Stimulated activated CD4-positive, alpha-beta T cell treated with anti-CD3 and anti-CD28 coated beads, Interleukin-2, amount 100 ng/mL, for 24 hours (primary cell): ENCODE measurements at regions not wholly inside any gene's neighbourhood (a gene's known extent, or its start where the extent isn't known, plus 50 kb on each side); places are given as distances from the start of the nearest gene placed in this dataset.

Experiments used
- DNase-seq, 2 donors: peaks; one replicate each; pipeline ENCODE4 v3.0.0-alpha.2; 2020

- DNase-seq, result no peak
These were observed 322.8 kb downstream of the UACA start for GRCh38 chr15:70440416-70441138.

DNA sequence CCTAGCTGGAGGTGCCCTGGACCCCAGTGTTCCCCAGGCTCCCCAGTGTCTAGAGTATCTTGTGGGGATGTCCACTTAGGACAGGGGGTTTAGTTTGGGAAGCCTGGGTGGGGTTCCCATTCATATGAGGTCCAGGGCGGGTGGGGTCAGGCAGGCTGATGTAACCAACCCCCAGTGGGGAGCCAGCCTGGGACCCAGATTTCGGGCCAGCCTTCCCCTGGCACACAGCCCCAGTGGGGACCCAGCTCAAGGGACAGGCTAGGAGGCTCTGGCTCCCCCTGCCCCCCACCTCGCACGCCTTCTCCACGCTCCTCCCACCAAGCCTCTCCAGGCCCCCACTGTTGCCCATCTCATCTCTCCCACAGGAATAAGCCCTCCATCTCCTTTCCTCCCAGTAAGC is 323.5 kb downstream of the UACA start:
- DNase-seq, result no peak

GRCh38 chr15:70439304-70439877 is 324.0 kb downstream of the UACA start:
- DNase-seq, result no peak

DNA sequence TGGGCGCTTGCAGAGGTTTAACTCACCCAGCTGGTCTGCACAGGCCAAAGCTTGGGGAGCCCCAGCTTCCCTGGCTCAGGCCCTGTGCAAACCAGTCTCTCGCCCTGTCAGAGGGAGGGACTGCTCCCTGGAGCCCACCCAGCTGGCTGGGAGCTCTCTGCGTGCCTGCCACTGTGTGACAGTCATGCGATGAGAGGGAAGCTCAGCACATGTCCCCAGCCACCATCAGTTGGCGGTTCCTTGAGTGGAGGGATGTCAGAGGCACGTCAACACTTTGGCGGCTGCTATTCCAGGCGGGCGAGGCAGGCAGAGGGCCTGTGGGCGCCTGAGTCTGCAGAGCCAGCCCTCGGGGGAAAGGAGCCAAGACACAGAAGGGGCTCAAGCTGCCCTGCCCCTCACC is 324.6 kb downstream of the UACA start:
- DNase-seq, result no peak

- DNase-seq, result no peak
These were observed 325.4 kb downstream of the UACA start for GRCh38 chr15:70437882-70438451.

GRCh38 chr15:70437089-70437488 is 326.3 kb downstream of the UACA start:
- DNase-seq, result no peak

DNA sequence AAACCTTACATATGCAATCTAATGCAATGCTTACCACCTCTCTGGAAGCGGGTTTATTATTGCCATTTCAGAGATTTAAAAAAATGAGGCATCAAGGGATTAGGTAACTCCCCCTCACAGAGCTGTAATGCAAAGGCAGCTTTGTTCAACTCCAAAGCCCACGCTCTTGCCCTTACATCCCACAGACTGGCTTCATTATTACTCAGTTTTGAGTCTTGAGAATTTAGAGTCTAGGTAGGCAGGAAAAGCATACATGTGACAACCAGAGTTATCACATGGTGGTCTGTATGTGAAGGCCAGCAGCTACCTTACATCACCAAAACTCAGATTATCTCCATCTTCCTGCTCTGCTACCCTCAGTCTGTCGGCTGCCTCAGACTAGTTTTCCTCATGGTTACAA is 326.9 kb downstream of the UACA start:
- no peak for DNase-seq

- no peak for DNase-seq
These were observed 327.5 kb downstream of the UACA start for GRCh38 chr15:70435872-70436271.

DNA sequence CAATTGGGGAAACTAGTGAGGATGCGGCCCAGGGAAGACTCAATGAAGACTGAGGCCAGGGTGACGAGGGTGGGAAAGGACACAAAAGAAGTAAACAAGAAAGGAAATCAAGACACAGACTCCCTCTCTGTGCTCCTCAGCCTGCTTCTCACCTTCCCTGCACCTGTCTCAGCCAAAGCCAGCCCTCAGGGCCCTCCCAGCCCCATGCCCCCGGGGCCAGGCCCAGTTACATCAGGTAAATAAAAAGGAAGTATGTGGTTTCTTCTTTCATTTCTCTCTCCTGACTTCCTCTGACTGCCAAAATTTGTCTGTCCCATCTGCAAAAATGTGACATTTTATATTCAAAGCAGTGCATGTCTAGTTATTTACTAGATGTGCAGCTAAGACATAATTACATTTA is 328.0 kb downstream of the UACA start:
- no peak for DNase-seq

DNA sequence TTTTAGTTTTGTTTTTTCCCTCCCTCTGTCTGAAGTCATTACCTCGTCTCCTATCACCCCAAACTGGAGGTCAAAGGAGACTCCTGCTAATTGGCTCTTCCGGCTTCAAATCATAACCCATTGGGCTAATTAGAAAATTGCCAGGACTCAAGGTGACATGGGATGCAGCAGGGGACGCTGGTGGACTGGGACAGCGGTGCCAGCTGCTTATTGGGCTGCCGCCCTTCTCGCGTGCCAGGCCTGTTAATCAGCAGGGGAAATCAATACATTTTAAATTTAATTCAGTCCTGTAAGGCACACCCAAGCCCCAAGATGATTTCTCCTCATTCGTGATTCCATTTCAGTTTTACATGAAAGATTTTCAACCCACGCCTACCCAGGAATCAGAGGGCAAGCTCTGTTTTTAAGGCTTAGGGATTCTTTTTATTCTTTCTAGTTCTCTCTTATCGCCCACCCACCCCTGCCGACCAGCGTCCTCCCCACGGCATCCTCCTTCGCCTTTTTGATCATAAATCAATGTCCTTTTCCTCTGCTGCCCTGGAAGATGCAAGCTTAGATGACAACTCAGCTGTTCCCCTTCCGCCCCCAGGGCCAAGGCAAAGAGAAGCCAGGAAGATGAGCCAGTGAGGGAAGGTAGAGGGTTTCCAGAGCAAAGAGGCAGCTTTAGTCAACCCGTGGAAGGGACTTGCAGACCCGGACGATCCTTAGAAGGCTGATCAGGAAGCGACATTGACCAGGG is 329.6 kb downstream of the UACA start:
- DNase-seq, result no peak

DNA sequence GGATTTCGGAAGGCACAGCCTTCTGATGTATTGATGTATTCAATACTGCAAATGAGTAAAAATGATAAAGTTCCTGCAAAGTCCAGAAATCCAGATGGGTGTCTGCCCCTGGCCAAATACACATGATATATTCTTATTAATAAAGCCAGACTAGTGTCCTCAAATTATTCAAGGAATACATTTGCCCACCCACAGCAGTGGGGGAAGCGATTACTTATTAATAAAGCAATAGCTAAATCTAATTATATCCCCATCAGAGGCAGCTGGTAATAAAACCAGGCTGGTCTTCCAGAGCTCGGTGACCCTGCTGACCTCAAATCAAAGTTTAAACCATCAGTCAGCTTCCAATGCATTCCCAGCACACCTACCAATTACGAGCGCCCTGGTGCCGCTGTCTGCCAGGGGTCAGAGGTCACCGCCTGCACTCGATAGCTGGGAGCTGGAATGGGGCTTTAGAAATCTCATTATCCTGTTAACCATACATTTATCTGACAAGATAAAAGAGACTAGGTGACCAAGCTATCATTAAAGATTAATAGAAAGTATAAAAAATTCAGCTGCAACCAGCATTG is 330.3 kb downstream of the UACA start:
- DNase-seq, result no peak

- DNase-seq, result no peak
These were observed 331.5 kb downstream of the UACA start for GRCh38 chr15:70431854-70432253.

- DNase-seq, result no peak
These were observed 332.4 kb upstream of the TLE3 start for GRCh38 chr15:70430069-70430468.

DNA sequence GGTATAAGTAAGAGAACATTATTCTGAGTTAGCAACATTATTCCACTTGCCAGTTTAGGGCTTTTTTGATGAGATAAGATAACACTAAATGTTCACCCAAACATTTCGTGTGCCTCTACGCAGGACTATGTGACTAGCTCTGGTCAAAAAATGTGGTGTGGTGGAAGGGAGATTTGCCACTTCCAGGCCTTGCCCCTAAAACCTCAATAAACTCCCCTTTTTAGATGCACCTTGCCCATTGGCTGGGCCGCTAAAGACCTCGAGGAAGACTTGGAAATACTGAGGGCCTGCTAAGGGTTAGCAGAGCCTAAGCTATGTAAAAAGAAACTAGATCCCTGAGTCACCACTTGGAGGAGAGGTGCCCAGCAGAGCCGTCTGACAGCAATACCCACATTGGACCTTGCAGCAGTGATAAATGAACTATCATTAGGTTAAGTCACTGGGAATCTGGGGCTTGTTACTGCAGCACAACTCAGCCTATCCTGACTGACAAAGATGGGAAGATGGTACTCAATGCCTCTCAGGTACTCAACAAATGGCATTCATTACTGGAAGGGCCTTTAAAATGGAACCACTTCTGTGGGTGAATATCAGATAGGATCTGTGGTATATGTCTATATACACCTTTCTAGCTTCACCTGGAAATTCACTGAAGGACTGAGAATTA is 331.5 kb upstream of the TLE3 start:
- no peak for DNase-seq

DNA sequence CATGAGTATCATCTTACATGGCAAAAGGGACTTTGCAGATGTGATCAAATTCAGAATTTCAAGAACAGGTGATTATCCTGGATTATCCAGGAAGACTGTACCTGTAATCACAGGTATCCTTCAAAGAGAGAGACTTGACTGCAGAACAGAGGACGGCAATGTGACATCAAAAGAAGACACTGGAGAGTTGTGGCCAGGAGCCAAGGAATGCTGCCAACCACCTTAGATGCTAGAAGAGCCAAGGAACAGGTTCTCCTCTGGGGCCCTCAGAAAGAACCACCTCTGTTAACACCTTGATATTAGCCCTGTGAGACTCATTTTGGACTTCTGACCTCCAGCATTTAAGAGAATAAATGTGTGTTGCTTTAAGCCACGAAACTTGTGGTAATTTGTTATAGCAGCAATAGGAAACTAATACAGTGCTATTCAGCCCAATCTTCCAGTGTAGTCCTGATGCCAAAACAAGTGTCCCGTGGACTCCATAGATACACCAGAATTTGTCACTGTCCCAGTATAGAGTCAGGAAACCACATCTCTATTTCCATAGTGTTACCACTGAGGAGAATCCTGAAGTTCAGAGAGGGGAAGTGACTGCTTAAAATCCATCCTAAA is 330.6 kb upstream of the TLE3 start:
- DNase-seq, result no peak

- no peak for DNase-seq
These were observed 329.7 kb upstream of the TLE3 start for GRCh38 chr15:70427167-70428120.

DNA sequence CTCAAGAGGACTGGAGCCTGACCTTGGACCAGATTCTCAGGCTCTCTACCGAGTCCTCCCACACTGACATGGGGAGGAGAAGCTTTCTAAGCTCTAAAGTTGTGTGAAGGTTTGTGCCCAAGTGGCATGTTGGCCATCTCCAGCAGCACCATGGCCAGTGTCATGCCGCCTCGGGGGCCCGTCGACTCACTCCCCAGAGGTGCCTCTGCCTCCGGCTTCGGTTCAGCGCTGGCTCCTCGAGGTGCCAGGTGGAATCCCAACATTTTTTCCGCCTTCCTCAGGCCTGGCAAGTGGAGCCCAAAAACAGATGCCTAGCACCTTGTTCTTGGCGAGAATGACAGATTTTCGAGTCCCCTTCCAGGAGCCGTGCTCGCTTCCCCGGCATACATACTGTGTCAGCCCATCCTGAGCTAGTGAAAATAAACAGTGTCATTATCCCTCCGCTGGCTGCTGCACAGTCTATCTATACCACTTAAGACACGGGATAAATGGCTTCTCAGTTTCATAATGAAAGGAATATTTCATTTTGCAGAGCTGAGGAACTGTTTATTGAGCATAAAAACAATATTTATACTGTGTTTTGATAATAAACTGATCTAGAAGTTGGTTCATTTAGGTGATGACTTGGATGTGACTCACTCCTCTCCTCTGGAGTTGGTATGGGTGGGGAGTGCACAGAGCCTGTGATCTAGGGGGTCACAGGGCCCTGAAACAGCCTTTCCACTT is 328.5 kb upstream of the TLE3 start:
- no peak for DNase-seq

GRCh38 chr15:70424937-70425411 is 327.3 kb upstream of the TLE3 start:
- peak in 1 of 2 donors; percentile 15 for DNase-seq

DNA sequence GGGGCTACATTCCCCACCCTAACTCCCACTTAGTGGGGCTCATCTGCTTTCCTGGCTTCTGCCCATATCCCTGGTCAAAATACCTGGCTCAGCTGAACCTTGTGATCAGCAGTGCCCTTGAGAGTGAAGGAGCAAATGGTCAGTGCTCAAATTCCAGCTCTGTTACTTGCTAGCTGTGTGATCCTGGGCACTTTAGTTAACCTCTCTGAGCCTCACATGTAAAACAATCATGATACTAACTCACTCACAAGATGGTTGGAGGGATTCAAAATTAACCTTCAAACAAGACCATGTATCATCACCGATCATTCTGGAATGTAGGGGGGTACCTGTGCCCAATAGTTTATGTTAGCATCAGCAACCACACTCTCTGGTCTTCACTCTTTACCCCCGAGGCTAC is 325.6 kb upstream of the TLE3 start:
- no peak for DNase-seq

DNA sequence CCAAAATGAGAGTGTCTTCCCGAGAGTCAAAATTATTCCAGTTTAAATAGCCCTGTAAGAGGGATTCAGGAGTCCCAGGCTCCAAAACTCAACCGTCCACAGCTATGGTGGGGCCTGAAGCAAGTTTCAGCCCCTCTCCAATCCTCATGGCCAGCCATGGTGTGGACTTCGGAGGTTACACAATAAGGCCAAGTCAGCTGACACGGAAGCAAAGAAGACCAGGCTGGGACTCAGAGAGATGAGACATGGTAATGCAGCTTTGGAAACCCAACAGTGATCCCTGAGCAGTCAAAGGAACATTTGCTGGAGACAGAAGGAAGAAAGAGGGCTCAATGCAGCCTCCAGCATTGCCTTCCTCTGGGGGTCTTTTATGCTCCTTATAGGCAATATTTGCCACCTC is 324.6 kb upstream of the TLE3 start:
- no peak for DNase-seq
